ENCODE measurements at regions not wholly inside any gene's neighbourhood (a gene's known extent, or its start where the extent isn't known, plus 50 kb on each side); places are given as distances from the start of the nearest gene placed in this dataset.

DNA sequence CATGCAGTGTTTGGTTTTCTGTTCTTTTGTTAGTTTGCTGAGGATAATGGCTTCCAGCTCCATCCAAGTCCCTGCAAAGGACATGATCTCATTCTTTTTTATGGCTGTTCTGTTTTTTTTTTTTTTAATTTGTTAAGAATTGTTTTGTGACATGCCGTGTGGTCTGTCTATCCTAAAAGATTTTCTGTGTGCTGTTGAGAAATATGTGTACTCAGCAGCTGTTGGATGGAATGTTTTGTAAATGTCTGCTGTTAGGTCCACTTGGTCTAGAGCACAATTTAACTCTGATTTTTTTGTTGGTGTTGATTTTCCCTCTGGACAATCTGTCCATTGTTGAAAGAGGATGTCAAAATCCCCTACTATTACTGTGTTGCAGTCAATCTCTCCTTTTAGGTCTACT, 80.4 kb upstream of the WDR75 start:
- TF ChIP-seq, protein P1, sequence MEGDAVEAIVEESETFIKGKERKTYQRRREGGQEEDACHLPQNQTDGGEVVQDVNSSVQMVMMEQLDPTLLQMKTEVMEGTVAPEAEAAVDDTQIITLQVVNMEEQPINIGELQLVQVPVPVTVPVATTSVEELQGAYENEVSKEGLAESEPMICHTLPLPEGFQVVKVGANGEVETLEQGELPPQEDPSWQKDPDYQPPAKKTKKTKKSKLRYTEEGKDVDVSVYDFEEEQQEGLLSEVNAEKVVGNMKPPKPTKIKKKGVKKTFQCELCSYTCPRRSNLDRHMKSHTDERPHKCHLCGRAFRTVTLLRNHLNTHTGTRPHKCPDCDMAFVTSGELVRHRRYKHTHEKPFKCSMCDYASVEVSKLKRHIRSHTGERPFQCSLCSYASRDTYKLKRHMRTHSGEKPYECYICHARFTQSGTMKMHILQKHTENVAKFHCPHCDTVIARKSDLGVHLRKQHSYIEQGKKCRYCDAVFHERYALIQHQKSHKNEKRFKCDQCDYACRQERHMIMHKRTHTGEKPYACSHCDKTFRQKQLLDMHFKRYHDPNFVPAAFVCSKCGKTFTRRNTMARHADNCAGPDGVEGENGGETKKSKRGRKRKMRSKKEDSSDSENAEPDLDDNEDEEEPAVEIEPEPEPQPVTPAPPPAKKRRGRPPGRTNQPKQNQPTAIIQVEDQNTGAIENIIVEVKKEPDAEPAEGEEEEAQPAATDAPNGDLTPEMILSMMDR (IDR thresholded peaks at IDR 0.05) = no peak
- no peak for TF ChIP-seq EZH2 (IDR thresholded peaks at IDR 0.05)
